WTC11 (cell line): ENCODE measurements at regions not wholly inside any gene's neighbourhood (a gene's known extent, or its start where the extent isn't known, plus 50 kb on each side); places are given as distances from the start of the nearest gene placed in this dataset.

Experiments
- ATAC-seq: fragments of 200-7000 bp; cut with Tn5 transposase; 2 replicates; pipeline ENCODE4 v1.10.0; 2021; ENCODE audit warnings: mild to moderate bottlenecking, moderate library complexity
- CTCF ChIA-PET: fragments of 300-600 bp; sonication (Branson Sonifier 250); formaldehyde crosslinking; loops from one replicate; lab custom pipeline; 2021; ENCODE audit warnings: antibody characterized with exemption; lab: Charles Lee
- POLR2A ChIA-PET: fragments of 350-600 bp; sonication (Branson Sonifier 250); formaldehyde crosslinking; loops from one replicate; lab custom pipeline; 2021; ENCODE audit warnings: antibody characterized with exemption; lab: Charles Lee
- DNase-seq: peaks from one replicate; pipeline ENCODE4 v3.0.0; 2021; ENCODE audit warnings: low spot score
- H3K27ac Mint-ChIP-seq: 2 replicates; pipeline ENCODE4 v1.8.0; 2021; ENCODE audit warnings: mixed read lengths
- H3K27me3 Mint-ChIP-seq: 2 replicates; pipeline ENCODE4 v1.8.0; 2021; ENCODE audit warnings: low read depth, mild to moderate bottlenecking, moderate library complexity, mixed read lengths
- H3K36me3 Mint-ChIP-seq: 2 replicates; pipeline ENCODE4 v1.8.0; 2021; ENCODE audit warnings: mixed read lengths
- H3K4me1 Mint-ChIP-seq: 2 replicates; pipeline ENCODE4 v1.8.0; 2022; ENCODE audit warnings: mixed read lengths
- H3K4me3 Mint-ChIP-seq: 2 replicates; pipeline ENCODE4 v1.8.0; 2021; ENCODE audit warnings: mild to moderate bottlenecking, moderate library complexity, mixed read lengths
- H3K9me3 Mint-ChIP-seq: 2 replicates; pipeline ENCODE4 v1.8.0; 2021; ENCODE audit warnings: mixed read lengths
- CBFB ChIP-seq: sonication (generic); formaldehyde crosslinking; IDR thresholded peaks from 2 replicates; pipeline ENCODE4 v1.8.1; 2022; ENCODE audit warnings: mild to moderate bottlenecking, low read depth, missing genetic modification reagents
- ELF4 ChIP-seq: sonication (generic); formaldehyde crosslinking; IDR thresholded peaks from 2 replicates; pipeline ENCODE4 v1.8.1; 2022; ENCODE audit warnings: low read depth, mild to moderate bottlenecking, moderate library complexity, missing genetic modification reagents
- FOXP1 ChIP-seq: sonication (generic); formaldehyde crosslinking; IDR thresholded peaks from 2 replicates; pipeline ENCODE4 v1.8.0; 2022; ENCODE audit warnings: missing genetic modification reagents, mild to moderate bottlenecking, moderate library complexity, borderline replicate concordance
- MYBL2 ChIP-seq: sonication (generic); formaldehyde crosslinking; IDR thresholded peaks from 2 replicates; pipeline ENCODE4 v1.8.1; 2023; ENCODE audit warnings: mild to moderate bottlenecking, moderate library complexity, missing genetic modification reagents
- RORB ChIP-seq: fragments of 250-450 bp; sonication (Bioruptor Pico); IDR thresholded peaks from 2 replicates; pipeline ENCODE4 v1.9.0; 2021; ENCODE audit warnings: mild to moderate bottlenecking
- SOX15 ChIP-seq: fragments of 250-450 bp; sonication (Bioruptor Pico); IDR thresholded peaks from 2 replicates; pipeline ENCODE4 v1.9.0; 2021; ENCODE audit warnings: mild to moderate bottlenecking
- TP53 ChIP-seq: sonication (generic); formaldehyde crosslinking; IDR thresholded peaks from 2 replicates; pipeline ENCODE4 v1.8.1; 2023; ENCODE audit warnings: mild to moderate bottlenecking, missing genetic modification reagents
- ZNF121 ChIP-seq: sonication (generic); formaldehyde crosslinking; IDR thresholded peaks from 2 replicates; pipeline ENCODE4 v1.8.0; 2023; ENCODE audit warnings: missing genetic modification reagents
- ZNF317 ChIP-seq: sonication (generic); formaldehyde crosslinking; IDR thresholded peaks from 2 replicates; pipeline ENCODE4 v1.8.1; 2023; ENCODE audit warnings: low read depth, mild to moderate bottlenecking, moderate library complexity, missing genetic modification reagents, borderline replicate concordance
- TF ChIP-seq, protein P1 (sequence below): sonication (generic); formaldehyde crosslinking; IDR thresholded peaks from 2 replicates; pipeline ENCODE4 v1.8.0; 2023; ENCODE audit warnings: mild to moderate bottlenecking, missing genetic modification reagents
- TF ChIP-seq, protein P2 (sequence below): sonication (generic); formaldehyde crosslinking; IDR thresholded peaks from 2 replicates; pipeline ENCODE4 v1.8.0; 2022; ENCODE audit warnings: missing genetic modification reagents
- TF ChIP-seq, protein P3 (sequence below): sonication (generic); formaldehyde crosslinking; IDR thresholded peaks from 2 replicates; pipeline ENCODE4 v1.8.0; 2022; ENCODE audit warnings: mild to moderate bottlenecking, missing genetic modification reagents
- TF ChIP-seq, protein P4 (sequence below): sonication (generic); formaldehyde crosslinking; IDR thresholded peaks from 2 replicates; pipeline ENCODE4 v1.8.1; 2023; ENCODE audit warnings: mild to moderate bottlenecking, moderate library complexity, missing genetic modification reagents
- TF ChIP-seq, protein P5 (sequence below): fragments of 250-450 bp; sonication (Bioruptor Pico); IDR thresholded peaks from 2 replicates; pipeline ENCODE4 v1.9.0; 2021; ENCODE audit warnings: mild to moderate bottlenecking
- TF ChIP-seq, protein P6 (sequence below): sonication (generic); formaldehyde crosslinking; IDR thresholded peaks from 2 replicates; pipeline ENCODE4 v1.8.0; 2022; ENCODE audit warnings: mild to moderate bottlenecking, missing genetic modification reagents
- TF ChIP-seq, protein P7 (sequence below): sonication (generic); formaldehyde crosslinking; conservative IDR thresholded peaks from 2 replicates; pipeline ENCODE4 v1.8.1; 2023; ENCODE audit warnings: mild to moderate bottlenecking, low read depth, missing genetic modification reagents, moderate library complexity

DNA sequence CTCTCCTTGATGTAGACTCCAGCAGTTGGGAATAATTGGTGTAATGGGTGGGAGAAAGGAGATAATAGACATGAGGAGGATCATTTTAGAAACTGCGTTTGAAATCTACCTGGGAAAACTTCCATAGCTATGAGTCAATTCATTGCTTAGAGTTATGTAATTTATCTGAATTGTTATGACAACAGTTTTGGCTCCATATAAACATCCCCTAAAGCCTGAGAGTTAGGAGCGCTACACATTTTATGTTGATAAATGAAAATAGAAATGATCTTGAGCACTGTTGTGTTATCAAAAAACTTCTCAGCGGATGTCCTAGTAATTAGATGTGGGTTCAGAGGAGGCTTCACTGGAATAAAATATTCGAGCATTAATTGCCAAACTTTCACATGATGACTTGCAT is 573.4 kb downstream of the TSN start:
- Mint-ChIP-seq H3K9me3 (no peaks in the 10 kb centered on the region), H3K4me3 (no peak overlapping the region), H3K36me3 (no peaks in the 10 kb centered on the region), H3K4me1 (peaks cover 8% of the 10 kb centered on the region), H3K27ac (no peak overlapping the region), H3K27me3 (no peaks in the 10 kb centered on the region)
- POLR2A ChIA-PET = interaction anchor here (0.6 kb wide), 1 partner anchor 56 kb away, joined by 3 read pairs; no protein-coding TSS in a partner anchor
- TF ChIP-seq ZNF121 (no peak), ZNF317 (CRISPR knock-in tag) (no peak), FOXP1 (CRISPR knock-in tag) (no peak)
- TF ChIP-seq, protein P1, sequence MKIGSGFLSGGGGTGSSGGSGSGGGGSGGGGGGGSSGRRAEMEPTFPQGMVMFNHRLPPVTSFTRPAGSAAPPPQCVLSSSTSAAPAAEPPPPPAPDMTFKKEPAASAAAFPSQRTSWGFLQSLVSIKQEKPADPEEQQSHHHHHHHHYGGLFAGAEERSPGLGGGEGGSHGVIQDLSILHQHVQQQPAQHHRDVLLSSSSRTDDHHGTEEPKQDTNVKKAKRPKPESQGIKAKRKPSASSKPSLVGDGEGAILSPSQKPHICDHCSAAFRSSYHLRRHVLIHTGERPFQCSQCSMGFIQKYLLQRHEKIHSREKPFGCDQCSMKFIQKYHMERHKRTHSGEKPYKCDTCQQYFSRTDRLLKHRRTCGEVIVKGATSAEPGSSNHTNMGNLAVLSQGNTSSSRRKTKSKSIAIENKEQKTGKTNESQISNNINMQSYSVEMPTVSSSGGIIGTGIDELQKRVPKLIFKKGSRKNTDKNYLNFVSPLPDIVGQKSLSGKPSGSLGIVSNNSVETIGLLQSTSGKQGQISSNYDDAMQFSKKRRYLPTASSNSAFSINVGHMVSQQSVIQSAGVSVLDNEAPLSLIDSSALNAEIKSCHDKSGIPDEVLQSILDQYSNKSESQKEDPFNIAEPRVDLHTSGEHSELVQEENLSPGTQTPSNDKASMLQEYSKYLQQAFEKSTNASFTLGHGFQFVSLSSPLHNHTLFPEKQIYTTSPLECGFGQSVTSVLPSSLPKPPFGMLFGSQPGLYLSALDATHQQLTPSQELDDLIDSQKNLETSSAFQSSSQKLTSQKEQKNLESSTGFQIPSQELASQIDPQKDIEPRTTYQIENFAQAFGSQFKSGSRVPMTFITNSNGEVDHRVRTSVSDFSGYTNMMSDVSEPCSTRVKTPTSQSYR (CRISPR knock-in tag) = no peak
- TF ChIP-seq, protein P2, sequence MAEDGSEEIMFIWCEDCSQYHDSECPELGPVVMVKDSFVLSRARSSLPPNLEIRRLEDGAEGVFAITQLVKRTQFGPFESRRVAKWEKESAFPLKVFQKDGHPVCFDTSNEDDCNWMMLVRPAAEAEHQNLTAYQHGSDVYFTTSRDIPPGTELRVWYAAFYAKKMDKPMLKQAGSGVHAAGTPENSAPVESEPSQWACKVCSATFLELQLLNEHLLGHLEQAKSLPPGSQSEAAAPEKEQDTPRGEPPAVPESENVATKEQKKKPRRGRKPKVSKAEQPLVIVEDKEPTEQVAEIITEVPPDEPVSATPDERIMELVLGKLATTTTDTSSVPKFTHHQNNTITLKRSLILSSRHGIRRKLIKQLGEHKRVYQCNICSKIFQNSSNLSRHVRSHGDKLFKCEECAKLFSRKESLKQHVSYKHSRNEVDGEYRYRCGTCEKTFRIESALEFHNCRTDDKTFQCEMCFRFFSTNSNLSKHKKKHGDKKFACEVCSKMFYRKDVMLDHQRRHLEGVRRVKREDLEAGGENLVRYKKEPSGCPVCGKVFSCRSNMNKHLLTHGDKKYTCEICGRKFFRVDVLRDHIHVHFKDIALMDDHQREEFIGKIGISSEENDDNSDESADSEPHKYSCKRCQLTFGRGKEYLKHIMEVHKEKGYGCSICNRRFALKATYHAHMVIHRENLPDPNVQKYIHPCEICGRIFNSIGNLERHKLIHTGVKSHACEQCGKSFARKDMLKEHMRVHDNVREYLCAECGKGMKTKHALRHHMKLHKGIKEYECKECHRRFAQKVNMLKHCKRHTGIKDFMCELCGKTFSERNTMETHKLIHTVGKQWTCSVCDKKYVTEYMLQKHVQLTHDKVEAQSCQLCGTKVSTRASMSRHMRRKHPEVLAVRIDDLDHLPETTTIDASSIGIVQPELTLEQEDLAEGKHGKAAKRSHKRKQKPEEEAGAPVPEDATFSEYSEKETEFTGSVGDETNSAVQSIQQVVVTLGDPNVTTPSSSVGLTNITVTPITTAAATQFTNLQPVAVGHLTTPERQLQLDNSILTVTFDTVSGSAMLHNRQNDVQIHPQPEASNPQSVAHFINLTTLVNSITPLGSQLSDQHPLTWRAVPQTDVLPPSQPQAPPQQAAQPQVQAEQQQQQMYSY (CRISPR knock-in tag) = no peak
- TF ChIP-seq, protein P3, sequence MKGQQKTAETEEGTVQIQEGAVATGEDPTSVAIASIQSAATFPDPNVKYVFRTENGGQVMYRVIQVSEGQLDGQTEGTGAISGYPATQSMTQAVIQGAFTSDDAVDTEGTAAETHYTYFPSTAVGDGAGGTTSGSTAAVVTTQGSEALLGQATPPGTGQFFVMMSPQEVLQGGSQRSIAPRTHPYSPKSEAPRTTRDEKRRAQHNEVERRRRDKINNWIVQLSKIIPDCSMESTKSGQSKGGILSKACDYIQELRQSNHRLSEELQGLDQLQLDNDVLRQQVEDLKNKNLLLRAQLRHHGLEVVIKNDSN (CRISPR knock-in tag) = no peak
- TF ChIP-seq, protein P4, sequence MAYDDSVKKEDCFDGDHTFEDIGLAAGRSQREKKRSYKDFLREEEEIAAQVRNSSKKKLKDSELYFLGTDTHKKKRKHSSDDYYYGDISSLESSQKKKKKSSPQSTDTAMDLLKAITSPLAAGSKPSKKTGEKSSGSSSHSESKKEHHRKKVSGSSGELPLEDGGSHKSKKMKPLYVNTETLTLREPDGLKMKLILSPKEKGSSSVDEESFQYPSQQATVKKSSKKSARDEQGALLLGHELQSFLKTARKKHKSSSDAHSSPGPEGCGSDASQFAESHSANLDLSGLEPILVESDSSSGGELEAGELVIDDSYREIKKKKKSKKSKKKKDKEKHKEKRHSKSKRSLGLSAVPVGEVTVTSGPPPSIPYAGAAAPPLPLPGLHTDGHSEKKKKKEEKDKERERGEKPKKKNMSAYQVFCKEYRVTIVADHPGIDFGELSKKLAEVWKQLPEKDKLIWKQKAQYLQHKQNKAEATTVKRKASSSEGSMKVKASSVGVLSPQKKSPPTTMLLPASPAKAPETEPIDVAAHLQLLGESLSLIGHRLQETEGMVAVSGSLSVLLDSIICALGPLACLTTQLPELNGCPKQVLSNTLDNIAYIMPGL (CRISPR knock-in tag) = no peak
- TF ChIP-seq, protein P5, sequence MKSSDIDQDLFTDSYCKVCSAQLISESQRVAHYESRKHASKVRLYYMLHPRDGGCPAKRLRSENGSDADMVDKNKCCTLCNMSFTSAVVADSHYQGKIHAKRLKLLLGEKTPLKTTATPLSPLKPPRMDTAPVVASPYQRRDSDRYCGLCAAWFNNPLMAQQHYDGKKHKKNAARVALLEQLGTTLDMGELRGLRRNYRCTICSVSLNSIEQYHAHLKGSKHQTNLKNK = no peak
- ATAC-seq (no peak), DNase-seq (no peak)
- CTCF ChIA-PET = no interaction called here

DNA sequence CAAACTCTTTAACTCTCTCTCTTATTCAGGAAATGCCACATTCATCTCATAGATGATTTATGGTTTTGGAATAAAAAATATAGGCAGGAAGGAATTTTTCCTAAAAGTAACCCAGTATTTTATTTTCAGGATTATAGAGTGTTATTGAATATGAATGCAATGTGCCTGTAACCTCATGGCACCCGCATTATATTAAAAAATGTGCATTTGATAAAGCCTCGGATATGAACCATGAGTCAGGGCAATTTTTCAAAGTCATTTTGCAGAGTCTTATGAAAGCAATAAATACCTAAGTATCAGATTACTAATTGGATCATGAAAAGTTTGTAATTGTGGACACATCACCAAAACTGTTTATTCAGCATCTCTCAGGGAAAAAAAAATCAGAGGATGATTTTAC is 573.8 kb downstream of the TSN start:
- Mint-ChIP-seq H3K27ac (no peak overlapping the region), H3K9me3 (no peaks in the 10 kb centered on the region), H3K4me1 (peaks cover 8% of the 10 kb centered on the region), H3K36me3 (no peaks in the 10 kb centered on the region), H3K4me3 (no peak overlapping the region), H3K27me3 (no peaks in the 10 kb centered on the region)
- DNase-seq (no peak), ATAC-seq (no peak)
- TF ChIP-seq RORB (CRISPR knock-in tag) (no peak), FOXP1 (CRISPR knock-in tag) (no peak), ELF4 (CRISPR knock-in tag) (no peak), CBFB (no peak), SOX15 (CRISPR knock-in tag) (no peak), MYBL2 (CRISPR knock-in tag) (no peak), TP53 (CRISPR knock-in tag) (no peak)
- TF ChIP-seq, protein P6, sequence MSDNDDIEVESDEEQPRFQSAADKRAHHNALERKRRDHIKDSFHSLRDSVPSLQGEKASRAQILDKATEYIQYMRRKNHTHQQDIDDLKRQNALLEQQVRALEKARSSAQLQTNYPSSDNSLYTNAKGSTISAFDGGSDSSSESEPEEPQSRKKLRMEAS = no peak
- TF ChIP-seq, protein P7, sequence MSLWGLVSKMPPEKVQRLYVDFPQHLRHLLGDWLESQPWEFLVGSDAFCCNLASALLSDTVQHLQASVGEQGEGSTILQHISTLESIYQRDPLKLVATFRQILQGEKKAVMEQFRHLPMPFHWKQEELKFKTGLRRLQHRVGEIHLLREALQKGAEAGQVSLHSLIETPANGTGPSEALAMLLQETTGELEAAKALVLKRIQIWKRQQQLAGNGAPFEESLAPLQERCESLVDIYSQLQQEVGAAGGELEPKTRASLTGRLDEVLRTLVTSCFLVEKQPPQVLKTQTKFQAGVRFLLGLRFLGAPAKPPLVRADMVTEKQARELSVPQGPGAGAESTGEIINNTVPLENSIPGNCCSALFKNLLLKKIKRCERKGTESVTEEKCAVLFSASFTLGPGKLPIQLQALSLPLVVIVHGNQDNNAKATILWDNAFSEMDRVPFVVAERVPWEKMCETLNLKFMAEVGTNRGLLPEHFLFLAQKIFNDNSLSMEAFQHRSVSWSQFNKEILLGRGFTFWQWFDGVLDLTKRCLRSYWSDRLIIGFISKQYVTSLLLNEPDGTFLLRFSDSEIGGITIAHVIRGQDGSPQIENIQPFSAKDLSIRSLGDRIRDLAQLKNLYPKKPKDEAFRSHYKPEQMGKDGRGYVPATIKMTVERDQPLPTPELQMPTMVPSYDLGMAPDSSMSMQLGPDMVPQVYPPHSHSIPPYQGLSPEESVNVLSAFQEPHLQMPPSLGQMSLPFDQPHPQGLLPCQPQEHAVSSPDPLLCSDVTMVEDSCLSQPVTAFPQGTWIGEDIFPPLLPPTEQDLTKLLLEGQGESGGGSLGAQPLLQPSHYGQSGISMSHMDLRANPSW = no peak
- TF ChIP-seq, all 79 proteins: peak for 0
- ChIA-PET POLR2A (no interaction called here), CTCF (no interaction called here)
